ENCODE measurements at regions not wholly inside any gene's neighbourhood (a gene's known extent, or its start where the extent isn't known, plus 50 kb on each side); places are given as distances from the start of the nearest gene placed in this dataset.

DNA sequence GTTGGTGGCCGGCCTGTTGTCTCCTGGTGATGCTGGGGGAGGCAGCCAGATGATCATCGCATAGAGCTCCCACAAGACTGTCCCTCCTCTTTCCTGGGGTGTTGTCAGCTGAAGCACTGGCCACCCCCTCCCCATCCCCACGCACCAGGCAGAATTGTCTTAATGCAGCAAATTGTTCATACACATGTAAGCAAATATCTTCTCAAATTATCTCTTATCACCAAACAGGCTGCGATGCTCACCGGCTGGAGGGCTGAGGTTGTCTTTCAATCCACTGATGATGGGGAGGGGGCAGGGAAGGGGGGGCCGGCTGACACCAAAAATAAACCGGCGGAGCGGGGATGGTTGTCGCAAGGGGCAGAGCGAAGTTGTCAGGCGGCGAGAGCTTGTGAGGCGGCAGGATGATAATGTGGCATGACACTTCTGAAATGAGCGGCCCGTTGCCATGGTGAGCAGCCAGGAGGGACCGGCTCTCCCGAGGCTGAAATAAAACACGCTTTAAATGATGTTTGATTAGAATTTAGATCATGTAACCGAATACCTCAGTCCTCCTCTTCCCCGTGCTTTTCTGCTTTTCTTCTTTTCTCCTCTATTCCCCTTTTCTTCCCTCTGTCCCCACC, 59.8 kb downstream of the MRM1 start:
- ATAC-seq (ENCODE audit: poor library complexity) (no peak), DNase-seq (no peak)
- intact Hi-C loops (cut with DNase I): no loop called here

DNA sequence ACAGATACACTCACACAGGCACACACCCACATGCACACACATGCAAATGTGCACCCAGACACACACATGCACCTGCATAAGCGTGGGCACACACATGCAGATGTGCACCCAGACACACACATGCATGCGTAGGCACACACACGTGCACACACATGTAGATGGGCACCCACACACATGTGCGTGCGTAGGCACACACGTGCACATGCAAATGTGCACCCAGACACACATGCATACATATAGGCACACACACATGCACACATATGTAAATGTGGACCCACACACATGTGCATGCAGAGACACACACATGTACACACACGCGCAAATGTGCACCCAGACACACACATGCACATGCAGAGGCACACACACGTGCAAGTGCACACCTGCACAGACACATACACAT, 60.3 kb downstream of the MRM1 start:
- ATAC-seq (ENCODE audit: poor library complexity): no peak
- no peak for DNase-seq
- intact Hi-C loops (cut with DNase I): no loop called here

DNA sequence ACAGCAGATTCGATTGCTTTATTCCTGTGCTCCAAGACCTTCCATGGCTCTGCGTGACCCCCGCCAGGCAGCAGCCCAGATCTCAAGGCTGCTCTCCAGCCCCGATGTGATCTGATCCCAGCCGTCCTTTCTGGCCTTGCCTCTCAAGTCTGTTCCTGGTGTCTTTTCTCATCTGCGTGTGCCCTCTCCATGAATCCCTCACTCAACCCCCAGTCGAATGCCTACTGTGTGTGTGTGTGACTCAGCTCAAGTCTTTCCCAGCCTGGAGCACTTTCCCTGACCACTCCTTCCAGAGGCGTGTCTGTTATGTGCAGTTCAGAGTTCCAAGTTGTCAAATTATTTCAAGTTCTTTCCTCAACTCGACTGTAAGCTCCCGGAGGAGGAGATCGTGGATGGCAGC, 64.0 kb downstream of the MRM1 start:
- intact Hi-C loops (cut with DNase I): no loop called here
- DNase-seq (no peak), ATAC-seq (ENCODE audit: poor library complexity) (no peak)

DNA sequence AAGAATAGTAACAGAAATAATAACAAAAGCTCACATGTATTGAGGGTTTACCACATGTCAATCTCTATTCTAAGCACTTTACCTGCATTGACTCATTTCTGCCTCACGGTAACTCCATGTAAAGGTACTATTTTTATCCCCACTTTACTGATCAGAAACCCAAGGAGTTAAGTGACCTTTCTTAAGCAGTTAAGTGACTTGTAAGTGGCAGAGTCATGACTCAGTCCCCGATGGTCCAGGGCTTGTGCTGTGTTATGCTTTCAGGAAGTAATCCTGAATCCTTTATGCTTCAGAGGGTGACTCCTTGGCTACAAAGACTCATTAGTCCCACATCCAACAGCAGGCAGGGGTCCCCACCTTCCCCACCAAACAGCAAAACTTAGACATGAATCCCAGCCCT, 66.5 kb downstream of the MRM1 start:
- ATAC-seq (ENCODE audit: poor library complexity): no peak
- DNase-seq: no peak
- intact Hi-C loops (cut with DNase I): no loop called here

DNA sequence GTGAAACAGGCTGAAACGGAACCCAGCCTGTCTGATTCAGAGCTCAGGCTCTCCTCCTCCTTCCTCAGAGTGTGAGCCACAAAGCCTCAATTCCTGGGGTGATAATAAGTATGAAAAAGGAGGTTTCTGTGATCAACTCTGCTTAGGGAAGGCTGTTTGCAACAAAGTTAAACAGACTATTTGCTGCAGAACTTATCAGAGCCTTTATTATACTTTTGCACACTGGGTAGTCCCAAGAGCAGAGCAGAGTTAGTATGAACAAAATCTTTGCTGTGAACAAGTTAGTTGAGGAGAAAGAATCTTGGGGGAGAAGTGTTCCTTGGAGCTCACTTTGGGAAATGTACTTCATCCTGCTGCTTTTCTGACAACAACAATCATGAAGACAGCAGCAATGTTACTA, 67.4 kb downstream of the MRM1 start:
- intact Hi-C loops (cut with DNase I): no loop called here
- no peak for DNase-seq
- no peak for ATAC-seq (ENCODE audit: poor library complexity)

DNA sequence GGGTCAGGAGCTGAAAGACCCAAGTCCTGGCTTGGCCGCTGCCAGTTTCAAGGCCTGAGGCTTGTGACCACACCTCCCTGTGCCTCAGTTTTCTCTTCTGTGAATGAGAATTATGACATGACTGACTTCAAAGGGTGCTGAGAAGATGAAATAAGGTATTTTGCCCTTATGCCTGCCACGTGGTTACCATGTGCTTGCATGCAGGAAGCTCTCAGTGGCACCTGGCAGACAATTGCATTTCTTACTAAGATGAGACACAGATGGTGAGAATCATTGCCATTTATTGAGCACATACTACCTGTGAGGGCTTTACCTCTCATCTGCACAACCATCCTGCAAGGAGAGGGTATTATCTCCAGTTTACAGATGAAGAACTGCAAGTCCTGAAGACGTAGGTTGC, 69.8 kb downstream of the MRM1 start:
- no peak for ATAC-seq (ENCODE audit: poor library complexity)
- no peak for DNase-seq
- intact Hi-C loops (cut with DNase I): no loop called here

DNA sequence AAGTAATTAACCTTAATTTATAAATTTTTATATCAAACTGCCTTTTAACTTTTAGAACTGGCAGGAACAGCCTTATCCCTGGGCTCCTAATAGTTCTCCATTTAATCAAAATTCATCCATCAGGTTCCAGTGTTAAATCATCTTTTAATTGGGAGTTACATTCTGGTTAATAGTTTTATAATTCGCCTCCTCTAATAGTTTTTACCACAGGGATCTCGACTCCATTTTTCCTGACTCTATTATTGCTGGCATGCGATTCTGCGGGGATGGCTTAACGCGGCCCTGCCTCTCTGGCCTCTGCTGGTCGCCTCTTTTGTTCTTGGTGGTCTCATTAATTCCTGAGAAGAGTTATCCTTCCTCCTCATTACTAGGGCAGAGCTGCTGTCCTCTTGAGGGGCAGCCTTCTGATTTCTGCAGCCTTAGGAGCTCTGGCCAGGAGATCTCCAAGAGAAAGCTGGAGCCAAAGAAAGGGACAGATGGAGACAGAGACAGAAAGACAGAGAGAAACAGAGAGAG, 71.1 kb downstream of the MRM1 start:
- DNase-seq: no peak
- intact Hi-C loops (cut with DNase I): no loop called here
- no peak for ATAC-seq (ENCODE audit: poor library complexity)

DNA sequence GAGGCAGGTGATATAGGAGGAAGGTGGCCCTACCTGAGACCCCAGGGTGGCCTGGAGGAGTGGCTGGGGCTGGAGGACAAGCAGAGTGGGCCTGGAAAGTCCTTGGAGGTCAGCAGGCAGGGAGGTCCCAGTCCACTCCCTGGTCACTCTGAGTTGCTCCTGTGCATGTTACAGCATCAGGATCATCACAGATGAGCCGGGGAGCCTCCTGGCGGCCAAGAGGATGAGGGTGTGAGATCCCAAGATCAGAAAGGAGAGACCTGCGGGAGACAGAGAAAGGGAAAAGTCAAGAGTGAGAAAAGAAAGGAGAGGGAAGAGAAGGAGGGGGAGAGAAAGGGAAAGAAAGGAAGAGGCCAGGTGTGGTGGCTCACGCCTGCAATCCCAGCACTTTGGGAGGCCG, 71.7 kb downstream of the MRM1 start:
- intact Hi-C loops (cut with DNase I): no loop called here
- DNase-seq: no peak
- no peak for ATAC-seq (ENCODE audit: poor library complexity)

DNA sequence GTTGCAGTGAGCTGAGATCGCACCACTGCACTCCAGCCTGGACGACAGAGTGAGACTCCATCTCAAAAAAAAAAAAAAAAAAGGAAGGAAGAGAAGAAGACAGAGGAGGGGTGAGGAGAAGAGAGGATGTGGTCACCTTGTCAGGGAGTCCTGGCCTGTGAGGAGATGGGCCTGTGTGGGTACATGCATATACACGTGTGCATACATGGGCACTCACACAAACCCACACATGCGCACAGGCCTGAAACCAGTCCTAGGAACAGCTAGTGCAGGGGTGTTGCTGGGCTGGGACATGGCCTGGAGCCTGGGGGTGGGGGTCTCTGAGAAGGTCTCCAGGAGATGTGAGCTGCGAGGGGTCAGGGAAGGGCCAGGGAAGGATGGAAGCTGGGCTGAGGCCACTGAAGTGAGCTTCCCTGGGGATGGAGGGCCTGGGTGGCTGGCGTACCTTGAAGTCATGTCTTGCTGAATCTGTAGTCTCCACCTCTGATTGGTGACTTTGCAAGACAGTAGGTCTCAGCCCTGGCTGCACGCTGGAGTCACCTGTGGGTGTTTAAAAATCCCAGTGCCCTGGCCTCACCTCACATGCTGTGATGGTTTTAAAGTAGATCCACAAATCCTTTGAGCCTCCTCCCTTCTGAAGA, 72.4 kb downstream of the MRM1 start:
- DNase-seq: no peak
- intact Hi-C loops (cut with DNase I): no loop called here
- ATAC-seq (ENCODE audit: poor library complexity): no peak

DNA sequence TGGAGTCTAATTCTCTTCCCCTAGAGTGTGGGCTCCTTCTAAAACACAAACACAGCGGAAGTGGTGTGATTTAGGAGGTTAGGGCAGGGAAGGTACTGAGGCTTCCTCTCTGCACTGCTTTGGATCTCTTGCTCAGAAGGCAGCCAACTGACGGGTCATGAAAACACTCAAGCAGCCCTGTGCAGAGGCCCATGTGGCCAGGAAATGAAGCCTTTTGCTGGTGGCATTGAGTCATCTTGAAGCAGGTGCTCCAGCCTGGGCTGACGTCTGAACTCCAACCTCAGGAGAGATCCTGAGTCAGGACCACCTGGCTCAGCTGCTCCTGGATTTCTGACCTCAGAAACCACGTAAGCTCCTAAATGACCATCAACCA, 72.9 kb downstream of the MRM1 start:
- intact Hi-C loops (cut with DNase I): no loop called here
- DNase-seq (no peak), ATAC-seq (ENCODE audit: poor library complexity) (no peak)

DNA sequence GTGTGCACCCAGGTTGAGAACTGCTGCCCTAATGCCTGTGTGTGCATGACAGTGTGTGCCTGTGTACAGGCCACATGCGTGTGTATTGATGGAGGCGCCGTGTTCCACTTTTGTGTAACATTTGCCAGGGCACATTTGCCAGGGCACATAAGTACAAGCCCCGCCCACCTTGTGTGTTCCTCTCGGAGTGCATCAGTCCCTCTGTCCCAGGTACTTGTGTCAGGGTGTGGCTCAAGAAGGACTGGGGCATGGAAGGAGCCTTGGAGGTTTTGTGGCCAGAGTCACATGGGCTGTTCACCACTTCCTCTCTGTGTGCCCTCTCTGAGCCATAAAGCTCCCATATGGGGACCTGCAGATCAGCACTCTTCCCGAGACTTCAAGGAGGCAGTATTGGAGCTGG, 73.9 kb downstream of the MRM1 start:
- no peak for ATAC-seq (ENCODE audit: poor library complexity)
- intact Hi-C loops (cut with DNase I): no loop called here

DNA sequence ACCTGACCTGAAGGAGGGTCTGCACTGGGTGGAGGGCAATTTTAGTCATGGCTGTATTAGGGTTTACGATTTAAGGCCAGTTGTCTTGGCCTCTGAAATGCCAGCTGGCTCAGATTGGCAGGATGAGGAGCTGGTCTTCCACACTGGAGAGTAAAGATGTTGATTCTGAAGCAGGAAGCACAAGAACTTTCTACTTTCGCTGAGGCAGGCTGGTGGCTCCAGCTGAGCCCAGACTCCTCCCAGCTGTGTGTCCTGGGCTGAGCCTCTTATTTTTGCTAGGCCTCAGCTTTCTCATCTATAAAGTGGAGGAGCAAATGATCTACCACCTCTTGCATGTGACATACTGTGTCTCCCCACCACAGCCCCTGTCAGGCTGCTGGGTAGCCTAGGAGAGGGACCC, 74.4 kb downstream of the MRM1 start:
- intact Hi-C loops (cut with DNase I): no loop called here
- DNase-seq (no peak), ATAC-seq (ENCODE audit: poor library complexity) (no peak)

More for the DNA sequence above, 73.9 kb downstream of the MRM1 start:
- no peak for DNase-seq

DNA sequence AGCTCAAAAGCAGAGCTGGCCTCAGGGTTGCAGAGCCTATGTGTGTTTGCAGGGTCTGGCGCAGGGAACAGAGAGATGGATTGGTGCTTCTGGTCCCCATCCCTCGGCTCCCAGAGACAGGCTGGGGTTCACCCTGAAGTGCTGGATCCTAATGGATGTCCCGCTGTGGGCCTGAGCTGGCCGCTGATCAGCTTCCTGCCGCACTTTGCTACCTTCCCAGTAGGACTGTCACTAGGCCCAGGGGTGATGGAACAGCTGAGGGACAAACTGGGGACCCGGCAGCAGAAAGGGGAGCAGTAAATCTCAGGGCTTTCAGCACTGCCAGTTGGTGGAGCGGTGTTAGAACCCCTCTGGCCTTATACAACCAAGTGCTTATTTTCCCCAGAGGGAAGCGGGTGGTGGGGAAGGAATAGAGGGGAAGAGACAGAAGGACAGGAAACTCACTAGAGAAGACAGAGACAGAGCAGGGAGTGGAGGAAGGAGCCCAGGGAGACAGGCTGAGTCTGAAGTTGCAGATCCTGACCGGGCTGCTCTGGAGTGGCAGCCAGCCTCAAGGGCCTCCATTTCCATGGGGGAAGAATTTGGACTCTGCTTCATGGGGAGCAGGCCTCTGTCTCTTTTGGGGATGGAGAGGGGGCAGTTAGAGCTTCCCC, 78.6 kb downstream of the MRM1 start:
- DNase-seq (no peak), ATAC-seq (ENCODE audit: poor library complexity) (no peak)
- intact Hi-C loops (cut with DNase I): no loop called here

DNA sequence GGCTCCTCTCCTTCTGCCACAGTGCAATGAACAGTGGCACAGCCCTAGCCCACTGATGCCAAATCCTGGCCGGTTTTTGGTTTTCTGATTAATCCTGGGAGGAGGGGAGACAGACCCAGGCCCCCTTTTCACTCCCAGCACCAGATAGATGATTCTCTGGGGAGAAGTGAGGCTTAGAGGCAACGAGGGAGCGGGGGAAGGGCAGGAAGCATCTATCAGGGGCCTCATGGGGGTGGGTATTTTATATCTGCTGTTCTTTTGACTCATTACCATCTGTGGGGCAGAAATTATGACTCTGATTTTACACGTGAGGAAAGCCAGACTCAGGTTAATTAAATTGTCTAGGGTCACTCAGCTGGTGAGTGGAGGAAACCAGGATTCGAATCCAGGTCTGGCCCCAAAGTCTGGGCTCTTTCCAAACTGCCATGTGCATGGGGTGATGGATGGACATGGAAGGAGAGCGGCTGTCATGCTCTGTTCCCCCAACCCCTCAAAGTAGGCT, 79.4 kb downstream of the MRM1 start:
- intact Hi-C loops (cut with DNase I): no loop called here
- ATAC-seq (ENCODE audit: poor library complexity): no peak
- no peak for DNase-seq

DNA sequence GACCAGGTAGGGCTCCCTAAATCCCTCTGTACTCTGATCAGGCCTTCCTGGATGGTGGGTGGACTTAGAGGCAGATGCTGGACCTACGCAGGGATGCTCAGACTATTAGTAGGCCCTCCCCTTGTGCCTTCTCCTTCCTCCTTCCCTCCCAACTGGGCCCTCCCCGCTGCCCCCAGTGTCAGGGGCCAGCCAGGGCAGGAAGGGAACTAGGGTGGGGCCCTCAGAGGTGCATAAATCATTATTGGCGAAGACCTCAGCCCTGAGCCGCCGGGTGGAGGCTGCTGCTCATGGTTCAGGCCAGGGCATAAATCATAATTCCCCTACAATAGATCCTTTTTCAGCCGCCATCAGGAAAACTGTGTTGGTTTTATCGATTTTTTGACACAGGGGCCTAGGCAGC, 81.4 kb downstream of the MRM1 start:
- no peak for DNase-seq
- ATAC-seq (ENCODE audit: poor library complexity): no peak
- intact Hi-C loops (cut with DNase I): no loop called here

DNA sequence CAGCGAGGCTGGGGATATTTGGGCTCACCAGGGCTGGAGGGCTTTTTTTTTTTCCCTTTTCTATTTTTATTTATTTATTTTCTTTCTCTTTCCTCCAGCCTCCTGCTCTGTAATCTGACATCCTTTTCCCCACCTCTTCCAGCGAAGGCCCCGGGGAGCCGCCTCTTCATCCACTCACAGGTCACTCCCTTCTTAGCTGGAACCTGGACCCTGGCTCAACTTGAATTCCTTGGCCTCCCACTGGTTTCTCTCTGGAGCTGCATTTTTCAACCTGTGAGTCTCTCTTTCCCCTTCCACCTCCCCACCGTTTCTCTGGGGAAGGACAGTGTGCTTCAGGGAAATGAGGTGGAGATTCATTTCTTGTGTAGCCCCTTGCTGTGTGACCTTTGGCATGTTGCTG, 82.0 kb downstream of the MRM1 start:
- DNase-seq (no peak), ATAC-seq (ENCODE audit: poor library complexity) (no peak)
- intact Hi-C loops (cut with DNase I): no loop called here

DNA sequence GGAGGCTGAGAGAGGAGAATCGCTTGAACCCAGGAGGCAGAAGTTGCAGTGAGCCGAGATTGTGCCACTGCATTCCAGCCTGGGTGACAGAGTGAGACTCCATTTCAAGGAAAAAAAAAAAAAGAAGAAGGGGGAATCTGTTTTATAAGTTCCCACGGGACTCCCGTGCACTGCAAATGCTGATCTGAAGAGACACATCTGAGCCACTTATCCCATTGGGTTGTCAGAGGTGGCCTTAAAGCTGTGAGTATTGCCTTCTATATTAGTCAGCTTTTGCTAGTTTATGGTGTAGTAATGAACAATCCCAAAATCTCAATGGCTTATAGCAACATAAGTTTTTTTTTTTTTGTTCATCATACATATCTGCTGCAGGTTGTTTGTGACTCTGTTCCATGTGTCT, 82.8 kb downstream of the MRM1 start:
- intact Hi-C loops (cut with DNase I): no loop called here
- DNase-seq: no peak

DNA sequence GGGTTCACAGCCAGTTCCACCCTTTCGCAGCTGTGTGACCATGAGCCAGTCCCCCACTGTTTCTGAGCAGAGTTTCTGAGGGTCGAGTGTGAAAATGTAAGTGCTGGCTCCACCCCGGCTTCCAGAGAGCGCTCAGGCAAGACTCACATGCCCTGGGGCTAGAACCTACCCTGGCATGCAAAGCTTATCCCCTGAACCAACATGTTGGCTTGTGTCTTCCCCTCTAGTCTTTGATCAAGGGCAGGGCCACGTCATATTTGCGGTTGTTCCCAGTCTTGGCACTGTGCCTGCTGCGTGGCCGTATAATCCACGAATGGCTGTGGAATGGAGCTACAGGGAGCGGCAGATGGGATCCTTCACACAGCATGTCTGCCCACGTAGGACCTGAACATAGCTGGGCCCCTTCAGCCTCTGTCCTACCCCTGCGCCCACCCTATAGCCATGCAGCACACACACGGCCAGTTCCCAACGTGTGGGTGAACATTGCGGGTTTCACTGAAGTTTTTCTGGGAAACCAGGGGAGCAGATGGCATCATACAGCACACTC, 84.8 kb downstream of the MRM1 start:
- ATAC-seq (ENCODE audit: poor library complexity) (no peak), DNase-seq (no peak)
- intact Hi-C loops (cut with DNase I): no loop called here

More for the DNA sequence above, 82.8 kb downstream of the MRM1 start:
- ATAC-seq (ENCODE audit: poor library complexity): no peak

DNA sequence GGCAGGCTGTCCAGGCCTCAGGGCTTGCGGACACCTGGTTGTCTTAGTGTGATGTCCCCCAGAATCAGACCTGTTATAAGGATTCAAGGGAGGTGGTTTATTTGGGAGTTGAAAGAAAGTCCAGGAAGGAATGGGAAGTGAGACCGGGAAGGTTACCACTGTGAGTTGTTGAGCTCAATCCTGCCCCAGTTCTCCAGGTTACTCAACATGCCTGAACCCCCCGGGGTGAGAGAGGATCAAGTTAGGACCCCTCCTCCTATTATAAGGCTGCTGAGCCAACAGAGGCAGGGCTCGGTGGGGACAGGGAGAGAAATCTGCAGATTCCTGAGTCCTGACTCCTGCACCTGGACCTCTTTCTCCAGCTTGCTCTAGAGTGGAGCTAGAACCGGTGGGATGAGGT, 86.4 kb downstream of the MRM1 start:
- ATAC-seq (ENCODE audit: poor library complexity) (no peak), DNase-seq (no peak)
- intact Hi-C loops (cut with DNase I): no loop called here

DNA sequence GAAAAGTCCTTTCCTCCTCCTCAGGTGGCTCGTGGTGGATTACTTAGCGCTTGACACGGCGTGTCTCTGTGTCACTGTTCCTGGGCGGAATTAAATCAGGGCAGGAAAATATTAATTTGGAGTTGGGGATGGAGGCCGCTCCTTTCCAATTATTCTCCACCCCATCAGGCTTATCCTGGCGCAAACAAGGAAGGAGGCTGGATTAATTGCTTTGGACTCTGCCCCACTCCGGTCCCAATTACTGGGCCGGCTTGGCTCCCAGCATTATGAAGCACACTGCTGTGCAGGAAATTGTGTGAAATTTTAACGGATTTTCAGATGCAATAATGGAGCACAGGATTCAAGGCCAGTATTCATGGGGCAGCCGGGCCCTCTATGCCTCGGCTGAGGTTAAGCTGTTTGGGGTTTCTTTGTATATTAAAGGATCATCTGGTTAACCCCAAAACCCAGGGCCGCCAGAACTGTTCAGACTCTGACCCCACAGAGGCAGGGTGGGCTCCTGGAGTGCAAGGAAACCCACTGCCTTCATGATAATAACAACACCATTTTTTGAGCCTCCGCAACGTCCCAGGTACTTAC, 87.8 kb downstream of the MRM1 start:
- ATAC-seq (ENCODE audit: poor library complexity): no peak
- intact Hi-C loops (cut with DNase I): no loop called here
- no peak for DNase-seq
